Testis (tissue), 2 donors: ENCODE measurements at regions not wholly inside any gene's neighbourhood (a gene's known extent, or its start where the extent isn't known, plus 50 kb on each side); places are given as distances from the start of the nearest gene placed in this dataset.

Experiments
- CTCF ChIP-seq, 3 experiments: fragments of 450-650 bp in 2 of 3; fragments of 200-600 bp in 1 of 3; sonication (generic) in 1 of 3; IDR thresholded peaks; one replicate each; pipeline ENCODE4 v1.5.1; 2016 to 2019; ENCODE audit warnings: antibody characterized with exemption in 3 of 3, mild to moderate bottlenecking in 2 of 3, moderate library complexity in 1 of 3
- POLR2A ChIP-seq: fragments of 450-650 bp; IDR thresholded peaks from one replicate; pipeline ENCODE4 v1.6.1; 2017; ENCODE audit warnings: antibody characterized with exemption, mild to moderate bottlenecking, moderate library complexity

GRCh38 chr4:99723612-99724011, 66.0 kb upstream of the C4orf54 start:
- no peak for TF ChIP-seq POLR2A
- no peak for TF ChIP-seq CTCF (IDR thresholded peaks at IDR 0.05)
